SK-N-SH (cell line): ENCODE measurements at regions not wholly inside any gene's neighbourhood (a gene's known extent, or its start where the extent isn't known, plus 50 kb on each side); places are given as distances from the start of the nearest gene placed in this dataset.

Source experiments
- CTCF ChIA-PET: fragments of 300-600, 350-600 bp; formaldehyde crosslinking; extraction: SDS; loops from one replicate; lab custom pipeline; 2021; lab: Yijun Ruan, JAX
- POLR2A ChIA-PET: fragments of 350-600 bp; sonication (Branson Sonifier 250); formaldehyde crosslinking; extraction: SDS; loops from one replicate; lab custom pipeline; 2020; ENCODE audit warnings: antibody characterized with exemption, inconsistent platforms; lab: Yijun Ruan, JAX
- DNase-seq: peaks from one replicate; pipeline ENCODE4 v3.0.0; 2012
- H2AFZ ChIP-seq: fragments of 200-600 bp; sonication (generic); 2 replicates; pipeline ENCODE4 v1.8.1; 2016; ENCODE audit warnings: antibody characterized with exemption, mild to moderate bottlenecking, low read depth
- H3F3A ChIP-seq: fragments of 200-600 bp; sonication (generic); replicated peaks from 2 replicates; pipeline ENCODE3; 2016; ENCODE audit warnings: antibody characterized with exemption, mild to moderate bottlenecking; ENCODE audit not compliant: insufficient read depth
- H3K27ac ChIP-seq, 2 experiments: fragments of 200-500 bp in 1 of 2; fragments of 200-600 bp in 1 of 2; sonication (Bioruptor generic) in 1 of 2; sonication (generic), shearing (Covaris generic) in 1 of 2; 2 replicates each; pipeline versions ENCODE4 v1.5.1 to v1.6.1; 2014 to 2016; ENCODE audit warnings: low read depth in 2 of 2, inconsistent platforms in 1 of 2, low read length in 1 of 2, mild to moderate bottlenecking in 1 of 2, mixed read lengths in 1 of 2
- H3K27me3 ChIP-seq: fragments of 200-600 bp; sonication (generic), shearing (Covaris generic); 2 replicates; pipeline ENCODE4 v1.6.1; 2016; ENCODE audit warnings: mixed run types; ENCODE audit not compliant: insufficient read depth
- H3K36me3 ChIP-seq, 2 experiments: fragments of 200-500 bp in 1 of 2; fragments of 200-600 bp in 1 of 2; sonication (Bioruptor generic) in 1 of 2; sonication (generic) in 1 of 2; replicated peaks in 1 of 2; 2 replicates each; pipeline versions ENCODE3 to v1.5.1; 2014 to 2016; ENCODE audit warnings: low read length in 1 of 2, mild to moderate bottlenecking in 1 of 2; ENCODE audit not compliant: insufficient read depth in 2 of 2, control insufficient read depth in 1 of 2
- H3K4me1 ChIP-seq, 2 experiments: fragments of 200-500 bp in 1 of 2; fragments of 200-600 bp in 1 of 2; sonication (Bioruptor generic) in 1 of 2; sonication (generic), shearing (Covaris generic) in 1 of 2; 2 replicates each; pipeline versions ENCODE4 v1.5.1 to v1.6.1; 2014 to 2016; ENCODE audit warnings: low read depth in 1 of 2, low read length in 1 of 2, mixed run types in 1 of 2; ENCODE audit not compliant: insufficient read depth in 2 of 2, control insufficient read depth in 1 of 2
- H3K4me2 ChIP-seq: fragments of 200-600 bp; sonication (generic), shearing (Covaris generic); 2 replicates; pipeline ENCODE4 v1.6.1; 2017; ENCODE audit warnings: mixed run types
- H3K4me3 ChIP-seq, 2 experiments: fragments of 200-500 bp in 1 of 2; fragments of 200-600 bp in 1 of 2; sonication (Bioruptor generic) in 1 of 2; sonication (generic), shearing (Covaris generic) in 1 of 2; 2 replicates each; pipeline versions ENCODE4 v1.5.1 to v1.8.1; 2014 to 2016; ENCODE audit warnings: low read depth in 2 of 2, inconsistent platforms in 1 of 2, low read length in 1 of 2, mild to moderate bottlenecking in 1 of 2, mixed read lengths in 1 of 2, moderate library complexity in 1 of 2
- H3K79me2 ChIP-seq: fragments of 200-600 bp; sonication (generic); 2 replicates; pipeline ENCODE4 v1.8.1; 2017; ENCODE audit warnings: mild to moderate bottlenecking; ENCODE audit not compliant: insufficient read depth
- H3K9ac ChIP-seq: fragments of 200-600 bp; sonication (generic); 2 replicates; pipeline ENCODE4 v1.6.1; 2017; ENCODE audit warnings: mixed run types
- H3K9me2 ChIP-seq: fragments of 200-600 bp; sonication (generic); 2 replicates; pipeline ENCODE4 v1.6.1; 2017; ENCODE audit warnings: mixed run types
- H3K9me3 ChIP-seq: fragments of 200-600 bp; sonication (generic); 2 replicates; pipeline ENCODE4 v1.6.1; 2017; ENCODE audit warnings: mixed run types, mild to moderate bottlenecking, moderate library complexity
- H4K20me1 ChIP-seq: fragments of 200-600 bp; sonication (generic); 2 replicates; pipeline ENCODE4 v1.6.1; 2017; ENCODE audit warnings: mild to moderate bottlenecking, mixed run types; ENCODE audit not compliant: insufficient read depth
- ELF1 ChIP-seq: IDR thresholded peaks from 2 replicates; pipeline ENCODE4 v1.4.0; 2012
- EP300 ChIP-seq, 2 experiments: IDR thresholded peaks; 2 replicates each; pipeline versions ENCODE4 v1.4.0 to v1.6.1; 2012; ENCODE audit warnings: borderline replicate concordance in 1 of 2, low read depth in 1 of 2, low read length in 1 of 2
- EZH2phosphoT487 ChIP-seq: fragments of 200-600 bp; sonication (generic); IDR thresholded peaks from 2 replicates; pipeline ENCODE4 v1.6.1; 2017; ENCODE audit warnings: low read depth, mixed run types, mild to moderate bottlenecking, antibody characterized with exemption, moderate library complexity, borderline replicate concordance
- FOSL2 ChIP-seq: IDR thresholded peaks from 2 replicates; pipeline ENCODE4 v1.4.0; 2012; ENCODE audit warnings: low read depth, mild to moderate bottlenecking, moderate library complexity, borderline replicate concordance
- GABPA ChIP-seq: IDR thresholded peaks from 2 replicates; pipeline ENCODE4 v1.4.0; 2012; ENCODE audit warnings: low read depth, mild to moderate bottlenecking
- JUND ChIP-seq: IDR thresholded peaks from 2 replicates; pipeline ENCODE4 v1.4.0; 2012
- MEF2A ChIP-seq: IDR thresholded peaks from 2 replicates; pipeline ENCODE4 v1.4.0; 2012; ENCODE audit warnings: low read depth, borderline replicate concordance
- NRF1 ChIP-seq: IDR thresholded peaks from 2 replicates; pipeline ENCODE4 v1.6.1; 2012; ENCODE audit warnings: low read depth, mild to moderate bottlenecking, low read length
- RAD21 ChIP-seq: IDR thresholded peaks from 2 replicates; pipeline ENCODE4 v1.6.1; 2012; ENCODE audit warnings: mild to moderate bottlenecking, low read length
- RCOR1 ChIP-seq: fragments of 150-350 bp; IDR thresholded peaks from 2 replicates; pipeline ENCODE4 v1.6.1; 2017; ENCODE audit warnings: antibody characterized with exemption, low read length
- SIN3A ChIP-seq: IDR thresholded peaks from 2 replicates; pipeline ENCODE4 v1.6.1; 2012; ENCODE audit warnings: low read depth, mild to moderate bottlenecking, low read length, moderate library complexity, borderline replicate concordance
- SMC3 ChIP-seq: IDR thresholded peaks from 2 replicates; pipeline ENCODE4 v1.6.1; 2012; ENCODE audit warnings: low read depth, low read length, improper control_type of control experiment
- YY1 ChIP-seq: IDR thresholded peaks from 2 replicates; pipeline ENCODE4 v1.4.0; 2012; ENCODE audit warnings: low read depth, mild to moderate bottlenecking
- WGBS: methylation state at CpG from one replicate; pipeline ENCODE4 v1.1.6; 2017; ENCODE audit warnings: low lambda C conversion rate; 5-methylcytosine and 5-hydroxymethylcytosine counted together
- TF ChIP-seq, protein P1 (sequence below): IDR thresholded peaks from 2 replicates; pipeline ENCODE4 v1.4.0; 2012; ENCODE audit warnings: low read depth, borderline replicate concordance
- TF ChIP-seq, protein P2 (sequence below): IDR thresholded peaks from 2 replicates; pipeline ENCODE4 v1.4.0; 2012; ENCODE audit warnings: low read depth
- TF ChIP-seq, protein P3 (sequence below): IDR thresholded peaks from 2 replicates; pipeline ENCODE4 v1.6.1; 2012; ENCODE audit warnings: mild to moderate bottlenecking, low read depth, low read length, moderate library complexity
- TF ChIP-seq, protein P4 (sequence below): fragments of 150-350 bp; IDR thresholded peaks from 2 replicates; pipeline ENCODE4 v1.6.1; 2017; ENCODE audit warnings: antibody characterized with exemption, low read length, low read depth, borderline replicate concordance
- TF ChIP-seq, protein P5 (sequence below): fragments of 200-600 bp; sonication (generic); IDR thresholded peaks from 2 replicates; pipeline ENCODE4 v1.6.1; 2017; ENCODE audit warnings: antibody characterized with exemption, mild to moderate bottlenecking, moderate library complexity

DNA sequence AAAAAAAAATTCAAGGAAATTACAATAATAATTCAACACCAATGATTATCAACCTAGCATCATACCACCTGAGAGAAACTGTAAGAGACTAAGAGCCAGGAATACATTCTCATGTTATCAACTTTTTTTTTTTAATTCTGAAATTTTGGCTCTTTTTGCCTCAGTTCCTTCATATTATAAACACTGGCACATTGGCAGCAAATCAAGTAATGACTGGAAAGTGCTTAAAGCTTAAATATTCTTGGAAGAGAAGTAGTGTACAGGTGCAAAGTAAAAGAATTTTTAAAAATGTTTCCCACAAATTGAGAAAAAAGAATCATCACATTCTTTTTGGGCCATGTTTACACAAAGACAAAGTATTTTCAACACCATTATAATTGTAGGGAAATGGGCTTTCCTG is 296.9 kb upstream of the SOX5 start:
- no peaks in the 10 kb centered on the region for H3K9me2 ChIP-seq
- H3K36me3 ChIP-seq = no peaks in the 10 kb centered on the region
- H3K4me1 ChIP-seq = no peaks in the 10 kb centered on the region; a peak in 1 of 4 replicates
- no peaks in the 10 kb centered on the region for H3F3A ChIP-seq
- no peaks in the 10 kb centered on the region for H3K27me3 ChIP-seq
- no peak overlapping the region for H3K4me2 ChIP-seq
- H2AFZ ChIP-seq = no peak overlapping the region
- no peak overlapping the region for H3K9ac ChIP-seq
- no peaks in the 10 kb centered on the region for H3K79me2 ChIP-seq
- no peaks in the 10 kb centered on the region for H4K20me1 ChIP-seq
- no peak overlapping the region for H3K27ac ChIP-seq
- DNase-seq = no peak
- CTCF ChIA-PET = interaction anchor here (1.0 kb wide), 1 partner anchor 13 kb away, joined by 3 read pairs; no protein-coding TSS in a partner anchor
- POLR2A ChIA-PET = no interaction called here
- TF ChIP-seq SIN3A (no peak), YY1 (no peak), FOSL2 (no peak), ELF1 (no peak), RAD21 (no peak), JUND (no peak), MEF2A (no peak)
- TF ChIP-seq, protein P1, sequence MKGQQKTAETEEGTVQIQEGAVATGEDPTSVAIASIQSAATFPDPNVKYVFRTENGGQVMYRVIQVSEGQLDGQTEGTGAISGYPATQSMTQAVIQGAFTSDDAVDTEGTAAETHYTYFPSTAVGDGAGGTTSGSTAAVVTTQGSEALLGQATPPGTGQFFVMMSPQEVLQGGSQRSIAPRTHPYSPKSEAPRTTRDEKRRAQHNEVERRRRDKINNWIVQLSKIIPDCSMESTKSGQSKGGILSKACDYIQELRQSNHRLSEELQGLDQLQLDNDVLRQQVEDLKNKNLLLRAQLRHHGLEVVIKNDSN = no peak
- TF ChIP-seq, protein P2, sequence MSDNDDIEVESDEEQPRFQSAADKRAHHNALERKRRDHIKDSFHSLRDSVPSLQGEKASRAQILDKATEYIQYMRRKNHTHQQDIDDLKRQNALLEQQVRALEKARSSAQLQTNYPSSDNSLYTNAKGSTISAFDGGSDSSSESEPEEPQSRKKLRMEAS = no peak
- TF ChIP-seq, protein P3, sequence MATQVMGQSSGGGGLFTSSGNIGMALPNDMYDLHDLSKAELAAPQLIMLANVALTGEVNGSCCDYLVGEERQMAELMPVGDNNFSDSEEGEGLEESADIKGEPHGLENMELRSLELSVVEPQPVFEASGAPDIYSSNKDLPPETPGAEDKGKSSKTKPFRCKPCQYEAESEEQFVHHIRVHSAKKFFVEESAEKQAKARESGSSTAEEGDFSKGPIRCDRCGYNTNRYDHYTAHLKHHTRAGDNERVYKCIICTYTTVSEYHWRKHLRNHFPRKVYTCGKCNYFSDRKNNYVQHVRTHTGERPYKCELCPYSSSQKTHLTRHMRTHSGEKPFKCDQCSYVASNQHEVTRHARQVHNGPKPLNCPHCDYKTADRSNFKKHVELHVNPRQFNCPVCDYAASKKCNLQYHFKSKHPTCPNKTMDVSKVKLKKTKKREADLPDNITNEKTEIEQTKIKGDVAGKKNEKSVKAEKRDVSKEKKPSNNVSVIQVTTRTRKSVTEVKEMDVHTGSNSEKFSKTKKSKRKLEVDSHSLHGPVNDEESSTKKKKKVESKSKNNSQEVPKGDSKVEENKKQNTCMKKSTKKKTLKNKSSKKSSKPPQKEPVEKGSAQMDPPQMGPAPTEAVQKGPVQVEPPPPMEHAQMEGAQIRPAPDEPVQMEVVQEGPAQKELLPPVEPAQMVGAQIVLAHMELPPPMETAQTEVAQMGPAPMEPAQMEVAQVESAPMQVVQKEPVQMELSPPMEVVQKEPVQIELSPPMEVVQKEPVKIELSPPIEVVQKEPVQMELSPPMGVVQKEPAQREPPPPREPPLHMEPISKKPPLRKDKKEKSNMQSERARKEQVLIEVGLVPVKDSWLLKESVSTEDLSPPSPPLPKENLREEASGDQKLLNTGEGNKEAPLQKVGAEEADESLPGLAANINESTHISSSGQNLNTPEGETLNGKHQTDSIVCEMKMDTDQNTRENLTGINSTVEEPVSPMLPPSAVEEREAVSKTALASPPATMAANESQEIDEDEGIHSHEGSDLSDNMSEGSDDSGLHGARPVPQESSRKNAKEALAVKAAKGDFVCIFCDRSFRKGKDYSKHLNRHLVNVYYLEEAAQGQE = no peak
- TF ChIP-seq, protein P4, sequence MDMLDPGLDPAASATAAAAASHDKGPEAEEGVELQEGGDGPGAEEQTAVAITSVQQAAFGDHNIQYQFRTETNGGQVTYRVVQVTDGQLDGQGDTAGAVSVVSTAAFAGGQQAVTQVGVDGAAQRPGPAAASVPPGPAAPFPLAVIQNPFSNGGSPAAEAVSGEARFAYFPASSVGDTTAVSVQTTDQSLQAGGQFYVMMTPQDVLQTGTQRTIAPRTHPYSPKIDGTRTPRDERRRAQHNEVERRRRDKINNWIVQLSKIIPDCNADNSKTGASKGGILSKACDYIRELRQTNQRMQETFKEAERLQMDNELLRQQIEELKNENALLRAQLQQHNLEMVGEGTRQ = no peak
- H3K9me3 ChIP-seq = no peaks in the 10 kb centered on the region
- no peak overlapping the region for H3K4me3 ChIP-seq

DNA sequence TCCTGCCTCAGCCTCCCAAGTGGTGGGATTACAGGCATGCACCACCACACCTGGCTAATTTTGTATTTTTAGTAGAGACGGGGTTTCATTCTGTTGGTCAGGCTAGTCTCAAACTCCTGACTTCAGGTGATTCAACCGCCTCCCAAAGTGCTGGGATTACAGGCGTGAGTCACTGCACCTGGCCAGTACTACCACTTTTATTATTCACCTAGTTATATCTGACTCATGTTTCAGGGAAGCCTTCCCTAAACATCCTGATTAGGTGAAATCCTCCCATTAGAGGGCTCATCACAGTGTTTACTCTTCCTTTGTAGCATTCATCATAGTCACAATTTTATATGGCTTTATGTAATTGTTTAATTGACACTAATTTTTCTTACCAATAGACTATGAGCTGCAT is 295.3 kb upstream of the SOX5 start:
- no peaks in the 10 kb centered on the region for H3F3A ChIP-seq
- ChIA-PET CTCF (no interaction called here), POLR2A (no interaction called here)
- no peaks in the 10 kb centered on the region for H3K9me3 ChIP-seq
- H3K36me3 ChIP-seq = no peaks in the 10 kb centered on the region
- TF ChIP-seq GABPA = no peak
- no peak for TF ChIP-seq SMC3
- no peak for TF ChIP-seq NRF1
- TF ChIP-seq RCOR1 = no peak
- no peak for TF ChIP-seq EP300 (IDR thresholded peaks at IDR 0.05; ENCODE audit: borderline replicate concordance in 1 of 2, low read depth in 1 of 2, low read length in 1 of 2)
- no peak for TF ChIP-seq EZH2phosphoT487
- TF ChIP-seq, protein P5, sequence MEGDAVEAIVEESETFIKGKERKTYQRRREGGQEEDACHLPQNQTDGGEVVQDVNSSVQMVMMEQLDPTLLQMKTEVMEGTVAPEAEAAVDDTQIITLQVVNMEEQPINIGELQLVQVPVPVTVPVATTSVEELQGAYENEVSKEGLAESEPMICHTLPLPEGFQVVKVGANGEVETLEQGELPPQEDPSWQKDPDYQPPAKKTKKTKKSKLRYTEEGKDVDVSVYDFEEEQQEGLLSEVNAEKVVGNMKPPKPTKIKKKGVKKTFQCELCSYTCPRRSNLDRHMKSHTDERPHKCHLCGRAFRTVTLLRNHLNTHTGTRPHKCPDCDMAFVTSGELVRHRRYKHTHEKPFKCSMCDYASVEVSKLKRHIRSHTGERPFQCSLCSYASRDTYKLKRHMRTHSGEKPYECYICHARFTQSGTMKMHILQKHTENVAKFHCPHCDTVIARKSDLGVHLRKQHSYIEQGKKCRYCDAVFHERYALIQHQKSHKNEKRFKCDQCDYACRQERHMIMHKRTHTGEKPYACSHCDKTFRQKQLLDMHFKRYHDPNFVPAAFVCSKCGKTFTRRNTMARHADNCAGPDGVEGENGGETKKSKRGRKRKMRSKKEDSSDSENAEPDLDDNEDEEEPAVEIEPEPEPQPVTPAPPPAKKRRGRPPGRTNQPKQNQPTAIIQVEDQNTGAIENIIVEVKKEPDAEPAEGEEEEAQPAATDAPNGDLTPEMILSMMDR = no peak
- no peak overlapping the region for H3K27ac ChIP-seq
- H2AFZ ChIP-seq = no peak overlapping the region
- DNase-seq = no peak
- no peaks in the 10 kb centered on the region for H3K79me2 ChIP-seq
- WGBS = 49% methylated on average over 3 of the region's 3 CpGs
- H3K4me3 ChIP-seq = no peak overlapping the region
- no peaks in the 10 kb centered on the region for H4K20me1 ChIP-seq
- no peaks in the 10 kb centered on the region for H3K9me2 ChIP-seq
- H3K4me2 ChIP-seq = no peak overlapping the region
- no peaks in the 10 kb centered on the region for H3K27me3 ChIP-seq
- H3K9ac ChIP-seq = no peak overlapping the region
- H3K4me1 ChIP-seq = no peaks in the 10 kb centered on the region; a peak in 1 of 4 replicates
